ENCODE measurements at regions not wholly inside any gene's neighbourhood (a gene's known extent, or its start where the extent isn't known, plus 50 kb on each side); places are given as distances from the start of the nearest gene placed in this dataset.

DNA sequence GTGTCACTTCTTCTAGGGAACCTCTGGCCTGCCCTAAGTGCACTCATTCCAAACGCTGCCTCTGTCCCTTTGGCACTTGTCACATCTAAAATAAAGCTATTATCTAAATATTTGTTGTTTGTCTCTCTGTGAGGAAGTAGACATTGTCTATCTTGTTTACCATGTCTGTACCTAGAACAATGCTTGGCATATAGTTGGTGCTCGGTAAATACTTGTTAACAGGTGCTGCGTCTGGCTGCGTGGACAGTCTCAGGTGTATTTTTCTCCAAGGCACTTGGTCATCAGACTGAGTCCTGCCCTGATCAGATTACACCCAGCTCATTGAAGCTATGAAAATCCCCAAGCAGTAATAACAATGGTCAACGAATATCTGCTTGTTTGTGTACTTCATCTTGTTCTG is 174.9 kb upstream of the SMIM23 start:
- TF ChIP-seq, protein P1, sequence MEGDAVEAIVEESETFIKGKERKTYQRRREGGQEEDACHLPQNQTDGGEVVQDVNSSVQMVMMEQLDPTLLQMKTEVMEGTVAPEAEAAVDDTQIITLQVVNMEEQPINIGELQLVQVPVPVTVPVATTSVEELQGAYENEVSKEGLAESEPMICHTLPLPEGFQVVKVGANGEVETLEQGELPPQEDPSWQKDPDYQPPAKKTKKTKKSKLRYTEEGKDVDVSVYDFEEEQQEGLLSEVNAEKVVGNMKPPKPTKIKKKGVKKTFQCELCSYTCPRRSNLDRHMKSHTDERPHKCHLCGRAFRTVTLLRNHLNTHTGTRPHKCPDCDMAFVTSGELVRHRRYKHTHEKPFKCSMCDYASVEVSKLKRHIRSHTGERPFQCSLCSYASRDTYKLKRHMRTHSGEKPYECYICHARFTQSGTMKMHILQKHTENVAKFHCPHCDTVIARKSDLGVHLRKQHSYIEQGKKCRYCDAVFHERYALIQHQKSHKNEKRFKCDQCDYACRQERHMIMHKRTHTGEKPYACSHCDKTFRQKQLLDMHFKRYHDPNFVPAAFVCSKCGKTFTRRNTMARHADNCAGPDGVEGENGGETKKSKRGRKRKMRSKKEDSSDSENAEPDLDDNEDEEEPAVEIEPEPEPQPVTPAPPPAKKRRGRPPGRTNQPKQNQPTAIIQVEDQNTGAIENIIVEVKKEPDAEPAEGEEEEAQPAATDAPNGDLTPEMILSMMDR (IDR thresholded peaks at IDR 0.05; ENCODE audit: insufficient read depth, low read length) = no peak
- TF ChIP-seq SPI1 (IDR thresholded peaks at IDR 0.05; ENCODE audit: borderline replicate concordance, low read depth) (no peak), GABPA (IDR thresholded peaks at IDR 0.05; ENCODE audit: low read depth) (no peak), POLR2AphosphoS5 (IDR thresholded peaks at IDR 0.05; ENCODE audit: low read depth) (no peak)

All from HL-60 (cell line).